GM19023 (cell line): ENCODE measurements at regions not wholly inside any gene's neighbourhood (a gene's known extent, or its start where the extent isn't known, plus 50 kb on each side); places are given as distances from the start of the nearest gene placed in this dataset.
"Not testable (repeated sequence)": the region's sequence is repeated elsewhere in the genome, so short reads cannot be mapped to it uniquely, and the experiment has no call there.

Experiments used
- ATAC-seq: cut with Tn5 transposase; IDR thresholded peaks from one replicate; pipeline ENCODE4 v1.9.1; 2021; ENCODE audit warnings: mild to moderate bottlenecking, moderate library complexity; ENCODE audit not compliant: unreplicated experiment

DNA sequence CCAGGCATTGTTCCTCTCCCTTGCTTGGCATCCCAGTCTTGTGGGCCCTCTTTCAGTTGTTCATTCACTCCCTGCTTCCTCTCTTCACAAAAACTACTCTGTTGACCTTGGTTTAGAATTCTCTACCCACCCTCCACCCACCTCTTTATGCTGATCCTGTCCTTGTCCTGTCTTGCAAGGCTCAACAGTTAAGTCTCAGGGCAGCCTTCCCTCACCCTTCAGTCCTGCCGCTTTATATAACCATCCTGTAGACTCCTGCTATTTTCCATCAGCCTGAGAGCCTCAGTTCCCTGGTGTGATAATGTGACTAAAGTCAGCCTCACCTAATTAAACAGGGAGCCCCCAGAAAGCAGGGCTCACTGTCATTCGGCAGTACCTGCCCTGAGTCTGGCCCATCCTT lies 1763.0 kb downstream of the SPATA31A7 start:
- not testable (repeated sequence) for ATAC-seq
